Right kidney (tissue), 1 donor: ENCODE measurements at regions not wholly inside any gene's neighbourhood (a gene's known extent, or its start where the extent isn't known, plus 50 kb on each side); places are given as distances from the start of the nearest gene placed in this dataset.
"Not testable (repeated sequence)": the region's sequence is repeated elsewhere in the genome, so short reads cannot be mapped to it uniquely, and the experiment has no call there.

Experiments used
- DNase-seq: peaks from one replicate; pipeline ENCODE4 v3.0.0-alpha.2; 2016

GRCh38 chrX:28189011-28189410 is 207.8 kb upstream of the DCAF8L1 start:
- no peak for DNase-seq

GRCh38 chrX:28188526-28188925 is 207.3 kb upstream of the DCAF8L1 start:
- no peak for DNase-seq

- DNase-seq: no peak
Observed at GRCh38 chrX:28180096-28180495, 198.8 kb upstream of the DCAF8L1 start.

GRCh38 chrX:28178206-28178605 is 197.0 kb upstream of the DCAF8L1 start:
- no peak for DNase-seq

GRCh38 chrX:28177202-28177601 is 196.0 kb upstream of the DCAF8L1 start:
- no peak for DNase-seq

- no peak for DNase-seq
Observed at GRCh38 chrX:28170713-28171112, 189.5 kb upstream of the DCAF8L1 start.

GRCh38 chrX:28158019-28158777 is 176.9 kb upstream of the DCAF8L1 start:
- no peak for DNase-seq

GRCh38 chrX:28152263-28152662 is 171.0 kb upstream of the DCAF8L1 start:
- DNase-seq: not testable (repeated sequence)

GRCh38 chrX:28135378-28136047 is 154.3 kb upstream of the DCAF8L1 start:
- DNase-seq: no peak

- no peak for DNase-seq
Observed at GRCh38 chrX:28133763-28134162, 152.5 kb upstream of the DCAF8L1 start.

- no peak for DNase-seq
Observed at GRCh38 chrX:28127662-28128061, 146.4 kb upstream of the DCAF8L1 start.

- DNase-seq: no peak
Observed at GRCh38 chrX:28126886-28127285, 145.6 kb upstream of the DCAF8L1 start.

GRCh38 chrX:28124416-28124815 is 143.2 kb upstream of the DCAF8L1 start:
- DNase-seq: no peak

- not testable (repeated sequence) for DNase-seq
Observed at GRCh38 chrX:28120580-28121245, 139.5 kb upstream of the DCAF8L1 start.

GRCh38 chrX:28120072-28120471 is 138.8 kb upstream of the DCAF8L1 start:
- DNase-seq: no peak

- DNase-seq: no peak
Observed at GRCh38 chrX:28108186-28108945, 127.1 kb upstream of the DCAF8L1 start.

GRCh38 chrX:28099166-28099565 is 117.9 kb upstream of the DCAF8L1 start:
- DNase-seq: no peak

GRCh38 chrX:28085653-28086052 is 104.4 kb upstream of the DCAF8L1 start:
- DNase-seq: no peak

GRCh38 chrX:28058901-28059300 is 77.7 kb upstream of the DCAF8L1 start:
- DNase-seq: peak; percentile 0

GRCh38 chrX:28042826-28043564 is 61.7 kb upstream of the DCAF8L1 start:
- no peak for DNase-seq

GRCh38 chrX:28042260-28042659 is 61.0 kb upstream of the DCAF8L1 start:
- no peak for DNase-seq

GRCh38 chrX:28039258-28039657 is 58.0 kb upstream of the DCAF8L1 start:
- no peak for DNase-seq
